ENCODE measurements at regions not wholly inside any gene's neighbourhood (a gene's known extent, or its start where the extent isn't known, plus 50 kb on each side); places are given as distances from the start of the nearest gene placed in this dataset.
A peak's percentile ranks its signal among the peaks of the same experiment; 100 is the strongest.
"Not testable (repeated sequence)": the region's sequence is repeated elsewhere in the genome, so short reads cannot be mapped to it uniquely, and the experiment has no call there.

DNA sequence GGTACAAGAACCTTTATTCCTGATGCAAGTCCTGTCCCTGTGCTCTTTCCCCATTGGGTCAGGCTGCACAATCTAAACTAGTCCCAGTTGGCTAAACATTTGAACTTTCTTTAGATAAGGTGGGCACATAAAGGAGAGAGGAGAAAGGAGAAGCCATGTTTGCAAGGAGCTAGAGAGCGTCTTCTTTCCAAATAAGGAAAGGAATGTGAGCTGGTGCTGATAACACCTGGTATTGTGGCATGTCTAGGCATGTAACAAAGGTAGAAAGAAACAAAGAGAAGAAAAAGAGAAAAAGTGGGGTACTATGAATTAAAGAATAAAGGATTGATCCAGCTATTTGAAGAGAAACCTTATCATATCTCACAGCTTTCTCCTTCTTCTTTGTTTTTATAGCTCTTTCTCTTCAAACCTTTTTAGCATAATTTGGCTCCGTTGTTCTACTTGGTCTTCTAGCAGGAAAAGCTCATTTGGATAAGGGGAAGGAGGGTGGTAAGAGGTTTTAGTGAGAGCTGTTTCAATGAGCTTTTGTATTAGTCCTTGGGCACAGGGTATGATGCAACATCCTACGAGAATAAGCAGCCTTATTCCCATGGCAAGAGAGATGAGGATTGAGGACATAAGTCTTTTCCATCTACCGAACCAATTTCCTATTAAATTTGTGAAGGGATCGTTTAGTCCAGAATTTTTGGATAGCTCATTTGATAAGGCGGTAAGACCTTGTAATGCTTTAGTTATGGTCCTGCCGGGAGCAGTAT lies 415.5 kb upstream of the MAN1A1 start:
- no peak for DNase-seq

DNA sequence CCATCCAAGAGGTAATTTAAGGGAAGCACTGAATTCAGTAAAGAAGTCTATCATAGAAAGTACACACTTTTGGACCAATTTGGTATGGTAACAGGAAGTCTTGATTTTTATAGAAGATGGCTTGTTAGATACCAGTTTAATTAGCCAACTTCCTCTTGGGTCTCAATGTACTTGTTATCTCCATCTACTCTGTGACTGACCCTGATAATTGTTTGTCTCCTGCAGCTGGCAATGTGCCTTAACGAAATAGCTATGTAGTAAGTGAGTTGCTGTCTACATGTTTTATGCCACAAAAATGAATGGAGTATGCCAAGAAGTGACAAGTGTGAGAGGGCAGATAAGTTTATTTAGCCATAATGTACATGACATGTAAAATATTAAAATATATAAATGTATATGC lies 410.5 kb upstream of the MAN1A1 start:
- peak; percentile 9 for DNase-seq

DNA sequence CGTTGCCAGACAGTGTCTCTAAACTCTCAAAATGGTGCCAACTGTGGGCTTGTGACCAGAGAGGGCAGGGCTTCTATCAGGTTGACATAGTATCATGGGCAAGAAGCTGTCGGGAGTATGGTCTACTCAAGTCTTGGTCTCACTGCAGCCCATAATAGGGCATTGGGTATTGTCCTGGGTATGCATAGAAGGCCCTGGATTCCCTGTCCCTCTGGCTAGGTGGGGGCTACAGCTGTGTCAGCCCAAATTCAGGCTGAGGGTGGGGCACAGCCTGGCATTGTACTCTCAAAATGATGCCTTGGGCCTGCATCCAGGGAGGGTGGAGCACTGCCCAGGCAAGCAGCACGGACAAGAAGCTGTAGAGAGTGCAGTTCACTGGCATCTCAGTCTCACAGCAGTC lies 408.8 kb upstream of the MAN1A1 start:
- no peak for DNase-seq

DNA sequence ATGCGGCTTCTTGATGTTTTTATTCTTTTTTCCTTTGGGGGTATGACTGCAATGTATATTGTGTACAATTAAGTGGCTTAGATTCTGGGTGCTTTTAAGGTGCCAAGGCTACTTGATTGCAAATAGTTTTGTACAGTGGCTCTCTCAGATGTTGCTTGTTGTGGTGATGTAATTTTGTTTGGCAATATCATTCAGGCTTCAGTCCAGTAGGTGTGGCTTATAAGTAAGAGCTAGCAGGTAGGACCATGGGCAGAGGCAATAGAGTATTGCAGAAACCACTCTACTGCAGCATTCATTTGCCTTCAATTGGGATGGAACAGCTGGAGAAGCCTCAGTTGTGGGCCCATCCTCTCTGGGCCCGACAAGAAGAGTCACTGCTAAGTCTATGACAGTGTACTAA lies 407.9 kb upstream of the MAN1A1 start:
- no peak for DNase-seq

DNA sequence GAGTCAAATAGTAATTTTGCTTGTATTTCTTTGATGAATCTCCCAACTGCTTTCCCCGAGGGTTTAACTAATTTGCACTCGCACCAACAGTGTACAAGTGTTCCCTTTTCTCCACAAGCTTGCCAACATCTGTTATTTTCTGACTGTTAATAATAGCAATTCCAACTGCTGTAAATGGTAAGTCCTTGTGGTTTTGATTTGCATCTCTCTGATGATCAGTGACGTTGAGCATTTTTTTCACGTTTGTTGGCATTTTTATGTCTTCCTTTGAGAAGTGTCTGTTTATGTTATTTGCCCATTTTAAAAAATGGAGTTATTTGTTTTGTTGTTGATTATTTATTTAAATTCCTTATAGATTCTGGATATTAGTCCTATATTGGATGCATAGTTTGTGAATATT lies 399.8 kb upstream of the MAN1A1 start:
- DNase-seq = no peak

DNA sequence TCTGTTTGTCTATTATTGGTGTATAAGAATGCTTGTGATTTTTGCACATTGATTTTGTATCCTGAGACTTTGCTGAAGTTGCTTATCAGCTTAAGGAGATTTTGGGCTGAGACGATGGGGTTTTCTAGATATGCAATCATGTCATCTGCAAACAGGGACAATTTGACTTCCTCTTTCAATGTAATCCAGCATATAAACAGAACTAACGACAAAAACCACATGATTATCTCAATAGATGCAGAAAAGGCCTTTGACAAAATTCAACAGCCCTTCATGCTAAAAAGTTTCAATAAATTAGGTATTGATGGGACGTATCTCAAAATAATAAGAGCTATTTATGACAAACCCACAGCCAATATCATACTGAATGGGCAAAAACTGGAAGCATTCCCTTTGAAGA lies 399.0 kb upstream of the MAN1A1 start:
- not testable (repeated sequence) for DNase-seq

DNA sequence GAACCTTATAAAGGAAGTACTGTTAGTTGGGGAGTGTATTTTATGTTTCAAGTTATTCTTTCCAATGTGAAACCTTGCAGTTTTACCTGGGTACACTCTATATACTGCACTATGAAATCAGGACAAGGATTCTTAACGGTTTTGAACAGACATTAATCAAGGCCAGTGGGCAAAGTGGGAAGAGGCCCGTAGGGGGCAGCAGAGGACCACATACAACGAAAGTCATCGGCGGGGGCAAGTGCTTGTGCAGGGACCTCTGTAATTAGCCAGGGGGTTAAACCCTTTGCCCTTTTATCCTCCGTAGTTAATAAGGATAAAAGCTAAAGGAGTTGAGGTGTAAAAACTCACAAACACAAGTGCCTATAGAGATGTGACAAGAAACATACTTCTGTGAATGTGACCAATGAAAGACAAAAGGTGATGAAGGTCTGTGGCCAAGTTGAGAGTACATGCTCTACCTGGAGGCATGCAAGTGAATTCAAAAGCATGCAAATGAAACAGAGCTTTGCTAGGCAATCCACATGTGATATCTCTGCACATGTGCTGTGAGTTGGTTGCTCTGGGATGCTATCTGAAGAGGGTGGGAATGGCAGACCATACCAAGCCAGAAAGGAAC lies 392.7 kb upstream of the MAN1A1 start:
- peak; percentile 69 for DNase-seq

DNA sequence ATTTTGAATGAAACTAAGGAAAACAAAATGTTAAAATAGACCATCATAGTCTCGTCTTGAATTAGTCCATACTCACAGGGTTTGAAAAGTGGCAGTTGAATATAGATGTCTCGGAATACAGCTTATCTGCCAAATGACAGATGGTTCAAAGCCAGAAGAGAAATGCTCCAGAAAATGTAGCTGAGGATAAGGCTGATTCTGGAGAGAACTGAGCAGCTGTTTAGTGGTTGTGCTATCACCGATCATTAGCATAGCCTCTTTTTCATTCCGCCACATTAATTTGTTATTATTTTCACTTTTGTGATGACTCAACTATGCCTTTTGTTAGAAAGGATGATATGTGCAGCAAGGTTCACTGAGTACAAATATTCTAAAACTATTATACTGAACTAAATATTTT lies 390.2 kb upstream of the MAN1A1 start:
- peak; percentile 3 for DNase-seq

DNA sequence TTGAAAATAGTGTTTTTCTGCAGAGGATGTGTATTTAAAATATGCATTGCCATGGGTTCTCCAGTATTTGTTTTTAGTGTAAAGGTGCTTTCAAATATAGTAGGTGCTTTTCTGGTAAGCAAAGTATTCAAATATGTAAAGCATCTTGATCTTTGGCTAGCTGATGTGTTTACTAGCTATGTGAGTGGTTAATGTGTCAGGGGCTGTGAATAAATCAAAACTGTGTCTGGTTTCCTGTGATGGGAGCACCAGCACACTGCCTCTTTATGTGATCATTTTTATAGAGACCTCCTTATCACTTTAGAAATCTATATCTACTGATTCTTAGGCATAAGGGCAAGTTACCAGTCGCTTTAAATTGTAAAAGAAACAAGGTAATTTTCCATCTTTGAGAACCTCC lies 388.9 kb upstream of the MAN1A1 start:
- no peak for DNase-seq

DNA sequence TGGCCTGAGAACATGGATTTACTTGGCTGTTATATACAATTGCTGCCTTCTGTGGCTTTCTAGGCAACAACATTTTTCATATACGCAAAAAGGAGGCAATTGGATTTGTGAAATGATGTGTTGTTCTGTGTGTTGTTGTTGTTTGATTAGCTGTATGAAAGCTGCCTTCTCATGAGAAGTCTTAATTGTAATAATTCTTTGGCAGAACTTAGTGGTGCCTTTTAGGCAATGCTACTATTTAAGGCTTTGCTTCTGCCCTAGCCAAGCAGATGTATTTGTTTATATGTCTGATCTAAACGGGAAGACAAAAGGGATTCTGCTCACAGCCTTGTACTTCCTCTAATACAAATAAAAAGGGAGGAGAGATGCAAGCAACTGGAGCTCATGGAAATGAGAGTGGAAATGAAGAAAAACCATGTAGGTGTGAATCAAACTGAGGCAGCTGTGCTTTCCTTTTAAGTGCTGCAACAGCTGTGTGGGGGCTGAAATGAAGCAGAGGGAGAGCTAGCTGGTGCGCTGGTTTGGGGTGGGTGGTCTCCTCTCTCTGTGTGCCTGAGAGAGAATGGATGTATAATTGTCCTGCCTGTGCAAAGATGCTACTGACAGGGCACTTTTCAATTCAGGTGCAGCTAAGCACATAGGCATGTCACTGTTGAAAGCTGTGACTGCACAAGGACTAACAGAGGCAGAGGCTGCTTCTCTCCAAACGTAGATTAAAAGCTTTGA lies 386.9 kb upstream of the MAN1A1 start:
- no peak for DNase-seq

DNA sequence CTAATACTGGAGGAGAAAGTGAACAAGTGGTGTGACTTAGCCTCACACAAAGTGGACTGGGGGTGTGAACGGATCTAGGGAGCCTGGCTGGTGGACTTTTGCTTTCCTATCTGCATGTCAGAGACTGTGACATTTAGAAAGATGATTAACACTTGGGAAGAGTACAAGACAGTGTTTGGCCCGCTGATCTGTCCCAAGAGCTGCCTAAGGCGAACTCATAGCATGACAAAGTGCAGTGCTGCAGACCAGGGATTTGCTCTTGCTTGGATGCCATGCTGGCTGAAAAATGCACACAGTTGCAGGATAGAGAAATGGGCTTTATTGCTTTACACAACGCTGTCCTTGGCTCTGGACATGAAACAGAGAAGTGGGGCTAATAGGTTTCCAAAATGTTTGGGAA lies 386.0 kb upstream of the MAN1A1 start:
- no peak for DNase-seq

DNA sequence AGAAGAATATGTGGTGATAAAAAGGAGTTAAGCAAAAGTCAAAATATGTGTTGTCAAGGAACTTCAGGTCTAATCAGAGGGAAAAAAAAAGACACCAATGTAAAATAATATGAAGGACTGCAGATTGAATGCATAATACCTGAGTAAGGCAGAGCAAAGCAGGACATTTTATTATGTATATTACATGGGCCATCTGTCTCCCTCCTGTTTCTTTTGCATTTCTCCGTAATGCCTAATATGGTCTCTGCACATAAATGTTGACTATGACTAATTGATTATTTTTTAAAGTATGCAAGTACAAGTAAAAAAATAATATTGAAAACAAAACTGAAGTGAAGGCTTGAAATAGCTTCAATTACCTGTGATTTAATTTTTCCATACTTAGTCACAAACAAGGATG lies 384.7 kb upstream of the MAN1A1 start:
- no peak for DNase-seq

DNA sequence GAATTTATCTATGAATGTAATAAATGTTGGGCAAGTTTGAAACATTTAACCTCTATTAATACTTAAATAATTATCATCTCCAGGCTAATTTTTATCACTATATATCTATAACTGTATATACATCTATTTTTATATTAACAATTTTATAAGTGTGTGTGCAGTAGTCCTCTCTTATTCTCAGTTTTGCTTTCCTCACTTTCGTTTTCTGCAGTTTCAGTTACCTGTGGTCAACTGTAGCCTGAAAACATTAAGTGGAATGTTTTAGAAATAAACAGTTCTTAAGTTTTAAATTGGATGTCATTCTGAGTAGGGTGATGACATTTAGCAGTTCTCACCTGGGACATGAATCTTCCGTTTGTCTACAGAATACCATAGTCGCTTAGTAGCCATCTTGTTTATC lies 379.4 kb upstream of the MAN1A1 start:
- DNase-seq = no peak

DNA sequence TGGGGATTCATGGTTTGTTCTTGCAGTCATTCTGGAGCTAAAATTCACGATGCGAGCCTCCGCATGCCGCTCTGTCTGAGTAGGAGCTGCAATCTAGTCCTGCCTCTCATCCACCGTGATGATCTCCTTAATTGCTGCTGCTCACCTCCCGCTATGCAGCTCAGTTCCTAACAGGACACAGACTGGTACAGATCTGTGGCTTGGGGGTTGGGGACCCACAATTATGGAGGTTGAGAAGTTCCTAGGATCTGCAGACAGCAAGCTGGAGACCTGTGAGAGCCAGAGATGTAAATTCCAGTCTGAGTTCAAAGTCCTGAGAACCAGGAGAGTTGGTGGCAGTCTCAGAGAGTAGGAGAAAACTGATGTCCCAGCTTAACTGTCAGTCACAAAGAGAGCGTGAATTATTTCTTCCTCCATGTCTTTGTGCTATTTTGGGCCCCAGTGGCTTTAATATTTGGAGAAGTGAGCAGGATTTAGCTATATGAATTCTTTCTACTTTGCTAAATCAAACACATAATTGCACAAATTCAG lies 378.7 kb upstream of the MAN1A1 start:
- DNase-seq = no peak

DNA sequence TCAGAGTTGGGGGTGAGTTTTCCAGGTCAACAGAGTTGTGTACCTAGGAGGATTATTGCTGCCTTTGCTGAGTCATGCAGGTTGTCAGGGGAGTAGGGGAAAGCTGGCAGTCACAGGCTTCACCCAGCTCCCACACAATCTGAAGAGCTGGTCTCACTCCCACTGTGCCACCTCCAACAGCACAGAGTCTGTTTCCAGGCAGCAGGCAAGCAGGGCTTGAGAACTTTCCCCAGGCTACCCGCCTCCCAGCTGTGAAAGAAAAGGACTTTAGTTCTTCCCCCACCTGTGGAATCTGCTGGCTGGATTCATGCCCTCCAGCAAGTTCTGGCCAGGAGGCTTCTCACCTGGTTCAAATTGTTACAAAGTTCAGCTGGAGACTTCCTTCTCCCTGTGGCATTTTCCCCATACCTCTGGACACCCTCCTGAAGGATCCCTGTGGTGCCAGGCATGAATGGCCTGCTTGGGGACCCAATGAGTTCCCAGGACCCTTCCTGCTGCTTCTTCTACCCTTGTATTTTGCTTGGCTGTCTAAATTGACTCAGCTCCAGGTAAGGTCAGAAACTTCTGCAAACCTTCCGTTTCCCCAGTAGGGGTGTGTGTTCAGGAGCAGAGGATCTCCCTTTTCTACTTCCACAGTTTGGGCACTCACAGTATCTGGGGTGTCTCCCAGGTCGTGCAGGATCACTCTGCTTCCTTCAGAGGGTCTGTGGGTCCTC lies 378.1 kb upstream of the MAN1A1 start:
- no peak for DNase-seq

DNA sequence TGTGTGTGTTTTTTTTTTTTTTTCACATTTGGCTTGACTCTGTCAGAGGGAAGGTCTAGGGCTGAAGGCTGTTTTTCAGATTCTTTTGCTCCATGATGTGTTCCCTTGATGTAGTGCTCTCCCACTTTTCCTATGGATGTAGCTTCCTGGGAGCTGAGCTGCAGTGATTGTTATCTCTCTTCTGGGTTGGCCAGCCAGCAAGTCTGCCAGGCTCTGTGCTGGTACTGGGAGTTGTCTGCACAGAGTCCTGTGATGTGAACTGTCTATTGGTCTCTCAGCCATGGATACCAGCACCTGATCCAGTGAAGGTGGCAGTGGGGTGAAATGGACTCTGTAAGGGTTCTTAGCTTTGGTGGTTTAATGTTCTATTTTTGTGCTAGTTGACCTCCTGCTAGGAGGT lies 377.4 kb upstream of the MAN1A1 start:
- not testable (repeated sequence) for DNase-seq

DNA sequence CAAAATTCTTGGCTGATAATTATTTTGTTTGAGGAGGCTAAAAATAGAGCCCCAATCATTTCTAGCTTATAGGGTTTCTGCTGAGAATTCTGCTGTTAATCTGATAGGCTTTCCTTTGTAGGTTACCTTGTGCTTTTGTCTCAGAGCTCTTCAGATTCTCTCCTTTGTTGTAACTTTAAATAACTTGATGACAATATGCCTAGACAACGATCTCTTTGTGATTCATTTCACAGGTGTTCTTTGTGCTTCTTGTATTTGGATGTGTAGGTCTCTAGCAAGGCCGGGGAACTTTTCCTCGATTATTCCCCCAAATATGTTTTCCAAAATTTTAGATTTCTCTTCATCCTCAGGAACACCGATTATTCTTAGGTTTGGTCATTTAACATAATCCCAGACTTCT lies 376.5 kb upstream of the MAN1A1 start:
- no peak for DNase-seq

DNA sequence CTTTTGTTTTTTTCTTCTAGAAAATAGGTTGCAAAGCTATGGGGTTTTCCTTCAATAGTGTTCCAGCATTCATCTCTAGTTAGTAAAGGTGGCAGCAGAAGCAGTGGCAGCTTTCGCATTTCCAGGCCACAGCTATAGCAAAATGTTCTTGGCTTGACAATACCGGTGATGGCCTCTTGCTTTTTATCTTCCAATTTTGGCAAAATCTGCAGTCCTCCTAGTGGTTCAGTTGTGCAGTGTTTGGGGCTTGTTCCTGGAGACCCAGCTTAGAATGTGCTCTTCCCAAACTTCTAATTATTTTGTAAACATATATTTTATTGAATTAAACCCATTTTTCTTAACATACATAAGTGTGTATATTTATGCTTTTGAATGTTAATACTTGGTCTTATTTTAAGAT lies 370.6 kb upstream of the MAN1A1 start:
- peak; percentile 34 for DNase-seq

DNA sequence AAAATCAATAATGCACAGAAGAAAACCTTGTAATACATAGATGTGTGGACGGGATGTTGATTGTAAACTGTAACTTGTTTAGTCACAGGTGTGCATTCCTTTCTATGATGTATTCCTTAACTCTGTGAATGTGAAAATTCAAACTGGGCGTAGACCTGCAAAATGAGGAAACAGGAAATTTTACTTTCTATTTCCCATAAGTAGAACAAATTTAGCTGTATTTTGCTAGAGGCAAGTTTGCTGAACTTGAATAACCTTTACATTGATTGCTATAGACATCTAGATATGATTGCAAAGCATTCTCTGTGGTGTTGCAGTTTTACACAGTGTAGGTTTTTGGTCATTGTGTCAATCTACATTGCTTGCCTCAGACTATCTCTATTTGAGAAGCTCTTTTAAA lies 368.4 kb upstream of the MAN1A1 start:
- no peak for DNase-seq

DNA sequence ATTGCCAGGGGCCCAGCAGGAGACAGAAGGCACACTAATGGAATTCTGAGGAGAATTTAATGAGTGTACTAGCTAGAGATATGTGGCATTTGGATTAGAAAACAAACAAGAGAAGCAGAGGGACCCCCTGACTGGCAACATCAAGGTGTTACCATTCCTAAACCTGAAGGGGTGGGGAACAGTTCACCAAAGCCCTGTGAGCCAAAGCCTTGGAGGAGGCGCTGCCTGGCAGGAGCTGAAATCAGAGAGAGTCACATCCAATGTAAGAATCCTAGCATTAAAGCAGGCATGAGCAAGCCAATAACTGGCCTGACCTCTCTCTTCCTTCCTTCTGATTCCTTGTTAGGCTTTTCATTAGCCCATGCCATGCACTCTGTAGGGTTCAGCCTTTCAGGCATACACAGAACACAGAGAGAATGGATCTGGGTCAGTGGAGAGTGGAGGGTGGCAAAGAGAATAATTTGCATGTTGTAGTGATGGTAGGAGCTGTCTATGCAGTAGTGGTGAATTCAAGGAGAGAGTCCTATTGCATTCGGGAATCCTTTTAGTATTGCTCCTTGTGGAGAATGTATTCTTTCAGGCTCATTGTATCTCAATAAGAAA lies 367.2 kb upstream of the MAN1A1 start:
- DNase-seq = no peak

DNA sequence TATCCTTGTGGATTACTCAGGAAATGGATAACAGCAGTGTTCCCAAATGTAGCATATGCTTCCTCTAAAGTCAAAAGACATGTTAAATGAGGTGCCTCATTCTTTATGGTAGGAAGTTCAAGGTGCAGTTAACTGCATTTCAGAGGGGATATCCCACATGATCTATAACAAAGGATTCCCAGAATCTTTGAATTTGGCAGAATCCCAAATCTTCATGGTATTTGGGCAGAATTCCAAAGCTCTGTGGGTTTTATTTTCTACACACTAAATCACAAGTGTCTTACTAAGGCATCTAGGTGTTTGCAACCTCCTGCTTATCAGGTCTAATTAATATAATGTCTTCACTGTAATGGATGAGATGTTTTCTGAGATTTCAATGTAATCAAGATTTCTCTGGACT lies 364.3 kb upstream of the MAN1A1 start:
- no peak for DNase-seq

DNA sequence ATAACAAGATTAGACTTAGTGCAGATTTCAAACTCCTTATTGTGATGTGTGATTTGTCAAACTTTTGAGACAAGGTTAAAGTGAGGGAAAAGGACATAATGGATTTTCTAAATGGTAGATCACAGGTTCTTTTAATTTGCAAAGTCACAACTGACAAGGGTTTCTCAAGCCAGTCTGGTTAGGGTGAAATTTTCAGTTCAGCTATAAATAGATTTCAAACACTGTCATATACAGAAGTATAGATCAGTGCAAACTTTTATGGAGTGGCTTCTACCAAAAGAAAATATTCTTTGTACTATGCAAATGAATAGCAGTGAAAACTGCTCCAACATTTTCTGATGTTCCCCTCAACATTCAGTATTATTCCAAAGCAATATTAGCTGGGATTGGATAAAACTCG lies 337.1 kb upstream of the MAN1A1 start:
- DNase-seq = no peak

DNA sequence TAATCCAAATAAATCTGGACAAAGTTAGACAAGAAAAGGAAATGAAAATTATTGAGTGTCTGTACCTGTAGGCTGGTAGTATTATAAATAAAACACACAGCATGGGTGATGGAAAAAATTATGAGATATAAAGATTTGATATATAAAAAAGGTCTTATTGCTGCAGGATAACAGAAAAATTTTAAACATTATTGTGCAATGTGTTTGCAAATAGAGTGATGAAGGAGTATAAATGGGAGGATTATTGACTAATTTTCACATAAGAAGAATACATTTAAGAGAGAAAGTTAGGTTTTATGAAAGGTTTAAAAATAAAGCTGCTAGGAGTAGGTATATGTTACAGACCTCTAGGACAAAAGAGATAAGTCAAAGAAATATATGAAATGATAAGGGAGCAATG lies 336.7 kb upstream of the MAN1A1 start:
- no peak for DNase-seq

All from hematopoietic multipotent progenitor cell treated with erythropoietin and hydrocortisone succinate and interleukin-3 and kit ligand, for 8 days (in vitro differentiated cells).